Endothelial cell of umbilical vein (primary cell): ENCODE measurements at regions not wholly inside any gene's neighbourhood (a gene's known extent, or its start where the extent isn't known, plus 50 kb on each side); places are given as distances from the start of the nearest gene placed in this dataset.

Experiments
- BruUV-seq: library from RNA; stranded (reverse); fragments of 400-500 nt; replicated peaks from 2 replicates; lab custom pipeline; 2021; lab: Mats Ljungman, UMichigan
- CTCF ChIA-PET: fragments of 300-600, 350-600 bp; sonication (Branson Sonifier 250); formaldehyde crosslinking; loops from one replicate; lab custom pipeline; 2021; ENCODE audit warnings: antibody characterized with exemption, inconsistent platforms; lab: Charles Lee
- POLR2A ChIA-PET: fragments of 300-600, 350-600 bp; sonication (Branson Sonifier 250); formaldehyde crosslinking; loops from one replicate; lab custom pipeline; 2021; ENCODE audit warnings: antibody characterized with exemption, inconsistent platforms; lab: Charles Lee
- DNase-seq: peaks from one replicate; pipeline ENCODE4 v3.0.0-alpha.2; 2011; ENCODE audit warnings: low read depth, low spot score
- FAIRE-seq: peaks from 2 replicates; lab custom pipeline; 2011; peaks lifted over from hg19 to GRCh38; lab: Jason Lieb, UNC
- H2AFZ ChIP-seq: 2 replicates; pipeline ENCODE4 v1.6.0; 2012; ENCODE audit warnings: low read depth, low read length, control low read depth, inconsistent platforms
- H3K27ac ChIP-seq: 2 replicates; pipeline ENCODE4 v1.5.1; 2011; ENCODE audit warnings: low read depth, mild to moderate bottlenecking, control low read depth, low read length, moderate library complexity; ENCODE audit not compliant: insufficient read depth
- H3K27me3 ChIP-seq, 2 experiments: 2 replicates each; pipeline versions ENCODE4 v1.6.0 to v1.6.1; 2011; ENCODE audit warnings: low read length in 2 of 2, mixed read lengths in 1 of 2; ENCODE audit not compliant: control insufficient read depth in 2 of 2, insufficient read depth in 2 of 2
- H3K36me3 ChIP-seq, 2 experiments: 2 replicates in 1 of 2; 3 replicates in 1 of 2; pipeline ENCODE4 v1.5.1; 2011; ENCODE audit warnings: low read length in 2 of 2, mild to moderate bottlenecking in 1 of 2, moderate library complexity in 1 of 2; ENCODE audit not compliant: control insufficient read depth in 2 of 2, insufficient read depth in 2 of 2; ENCODE audit errors: extremely low read depth in 1 of 2
- H3K4me1 ChIP-seq: 3 replicates; pipeline ENCODE4 v1.5.1; 2011; ENCODE audit warnings: mild to moderate bottlenecking, low read length; ENCODE audit not compliant: control insufficient read depth, insufficient read depth; ENCODE audit errors: extremely low read depth
- H3K4me2 ChIP-seq: 2 replicates; pipeline ENCODE4 v1.6.1; 2011; ENCODE audit warnings: low read length, control low read depth, mixed read lengths; ENCODE audit not compliant: insufficient read depth
- H3K4me3 ChIP-seq, 3 experiments: fragments of 200-600 bp in 1 of 3; sonication (generic), shearing (Covaris generic) in 1 of 3; replicated peaks in 1 of 3; 2 replicates each; pipeline ENCODE4 v1.5.1; 2011 to 2016; ENCODE audit warnings: control low read depth in 3 of 3, low read length in 3 of 3, mild to moderate bottlenecking in 2 of 3, inconsistent platforms in 1 of 3, low read depth in 1 of 3, moderate library complexity in 1 of 3; ENCODE audit not compliant: insufficient read depth in 1 of 3
- H3K79me2 ChIP-seq: 2 replicates; pipeline ENCODE4 v1.6.0; 2012; ENCODE audit warnings: low read length, inconsistent platforms; ENCODE audit not compliant: control insufficient read depth, insufficient read depth
- H3K9ac ChIP-seq: replicated peaks from 2 replicates; pipeline ENCODE3; 2011; ENCODE audit warnings: low read length, control low read depth; ENCODE audit not compliant: insufficient read depth; ENCODE audit errors: extremely low read depth
- H3K9me1 ChIP-seq: replicated peaks from 3 replicates; pipeline ENCODE4 v1.6.0; 2011; ENCODE audit warnings: mild to moderate bottlenecking, low read length; ENCODE audit not compliant: control insufficient read depth, insufficient read depth; ENCODE audit errors: extremely low read depth
- H3K9me3 ChIP-seq: replicated peaks from 2 replicates; pipeline ENCODE4 v1.5.1; 2012; ENCODE audit warnings: low read length, inconsistent platforms; ENCODE audit not compliant: control insufficient read depth, insufficient read depth
- H4K20me1 ChIP-seq: replicated peaks from 2 replicates; pipeline ENCODE3; 2011; ENCODE audit warnings: mild to moderate bottlenecking, low read length; ENCODE audit not compliant: control insufficient read depth, insufficient read depth; ENCODE audit errors: extremely low read depth
- EZH2 ChIP-seq: IDR thresholded peaks from 2 replicates; pipeline ENCODE4 v1.6.1; 2012; ENCODE audit warnings: borderline replicate concordance, low read depth, mild to moderate bottlenecking, moderate library complexity, low read length, inconsistent platforms; ENCODE audit not compliant: severe bottlenecking
- FOS ChIP-seq: IDR thresholded peaks from 2 replicates; pipeline ENCODE4 v1.6.1; 2011; ENCODE audit warnings: mild to moderate bottlenecking, low read length, moderate library complexity, borderline replicate concordance; ENCODE audit not compliant: insufficient read depth
- GATA2 ChIP-seq: IDR thresholded peaks from 2 replicates; pipeline ENCODE4 v1.7.0; 2011; ENCODE audit warnings: low read depth, mild to moderate bottlenecking, moderate library complexity, mixed read lengths, low read length; ENCODE audit not compliant: insufficient read length, insufficient read depth
- JUN ChIP-seq: IDR thresholded peaks from 2 replicates; pipeline ENCODE4 v1.6.1; 2011; ENCODE audit warnings: borderline replicate concordance, low read depth; ENCODE audit not compliant: insufficient read length, insufficient read depth
- MYC ChIP-seq: IDR thresholded peaks from one replicate; pipeline ENCODE4 v1.6.1; 2011; ENCODE audit warnings: mild to moderate bottlenecking, low read depth, low read length
- POLR2A ChIP-seq: IDR thresholded peaks from 2 replicates; pipeline ENCODE4 v1.6.1; 2012; ENCODE audit warnings: low read depth, mild to moderate bottlenecking, control low read depth, low read length
- POLR2AphosphoS5 ChIP-seq: IDR thresholded peaks from 2 replicates; pipeline ENCODE4 v1.6.1; 2012; ENCODE audit warnings: low read depth, mild to moderate bottlenecking, control low read depth, low read length, moderate library complexity; ENCODE audit not compliant: insufficient read depth
- dilution Hi-C: fragments of 300-500 bp; cut with MboI; formaldehyde crosslinking; loops from one replicate; pipeline ENCODE4 v1.15.0; 2019; ENCODE audit warnings: low sequenced_read_pairs; ENCODE audit not compliant: extremely low pct_ligation_motif_present
- intact Hi-C: fragments of 100-400 bp; cut with micrococcal nuclease; formaldehyde crosslinking; loops from one replicate; pipeline ENCODE4 v1.10.0; 2022
- TF ChIP-seq, protein P1 (sequence below): IDR thresholded peaks from 2 replicates; pipeline ENCODE4 v1.6.1; 2011; ENCODE audit not compliant: insufficient read depth, insufficient read length
- TF ChIP-seq, protein P2 (sequence below), 2 donors: IDR thresholded peaks; 1 replicate in 1 of 2; 2 replicates in 1 of 2; pipeline ENCODE4 v1.5.1; 2011; ENCODE audit warnings: low read length in 2 of 2, mild to moderate bottlenecking in 2 of 2, moderate library complexity in 2 of 2, control low read depth in 1 of 2, inconsistent platforms in 1 of 2, low read depth in 1 of 2; ENCODE audit not compliant: insufficient read depth in 1 of 2; ENCODE audit errors: extremely low read depth in 1 of 2

DNA sequence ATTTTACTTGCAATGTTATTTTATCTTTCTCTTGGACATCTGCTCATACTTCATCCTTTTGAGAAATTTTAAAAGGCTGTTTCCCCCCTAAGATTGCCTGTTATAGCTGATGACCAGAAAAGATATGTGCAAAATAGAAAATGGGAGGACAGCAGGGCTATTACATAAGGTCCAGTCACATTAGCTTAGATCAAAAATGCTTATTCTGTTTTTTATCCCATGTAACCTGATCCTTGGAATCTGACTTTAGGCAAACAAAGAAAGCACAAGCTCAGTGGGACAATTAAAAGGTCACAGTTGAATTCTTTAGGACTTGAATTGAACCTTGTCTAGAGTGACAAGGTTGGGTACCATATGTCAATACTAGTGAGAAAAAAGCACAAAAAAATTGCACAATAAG lies 65.1 kb upstream of the TRHDE start:
- Histone ChIP-seq H3K79me2 (no peaks in the 10 kb centered on the region), H3K27ac (no peak overlapping the region), H4K20me1 (no peaks in the 10 kb centered on the region), H3K9ac (no peak overlapping the region), H3K4me3 (no peak overlapping the region), H3K4me2 (no peak overlapping the region), H3K4me1 (no peaks in the 10 kb centered on the region), H3K27me3 (no peaks in the 10 kb centered on the region), H3K9me3 (peaks cover 2% of the 10 kb centered on the region), H3K9me1 (no peaks in the 10 kb centered on the region), H3K36me3 (no peaks in the 10 kb centered on the region), H2AFZ (no peak overlapping the region)
- ChIA-PET POLR2A (no interaction called here), CTCF (no interaction called here)
- dilution Hi-C loops: no loop called here
- DNase-seq: no peak
- no peak for FAIRE-seq
- BruUV-seq: no TSS peak
- intact Hi-C loops: no loop called here
- no peak for TF ChIP-seq GATA2
- TF ChIP-seq, protein P1, sequence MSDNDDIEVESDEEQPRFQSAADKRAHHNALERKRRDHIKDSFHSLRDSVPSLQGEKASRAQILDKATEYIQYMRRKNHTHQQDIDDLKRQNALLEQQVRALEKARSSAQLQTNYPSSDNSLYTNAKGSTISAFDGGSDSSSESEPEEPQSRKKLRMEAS: no peak
- TF ChIP-seq MYC: no peak
- TF ChIP-seq, protein P2, sequence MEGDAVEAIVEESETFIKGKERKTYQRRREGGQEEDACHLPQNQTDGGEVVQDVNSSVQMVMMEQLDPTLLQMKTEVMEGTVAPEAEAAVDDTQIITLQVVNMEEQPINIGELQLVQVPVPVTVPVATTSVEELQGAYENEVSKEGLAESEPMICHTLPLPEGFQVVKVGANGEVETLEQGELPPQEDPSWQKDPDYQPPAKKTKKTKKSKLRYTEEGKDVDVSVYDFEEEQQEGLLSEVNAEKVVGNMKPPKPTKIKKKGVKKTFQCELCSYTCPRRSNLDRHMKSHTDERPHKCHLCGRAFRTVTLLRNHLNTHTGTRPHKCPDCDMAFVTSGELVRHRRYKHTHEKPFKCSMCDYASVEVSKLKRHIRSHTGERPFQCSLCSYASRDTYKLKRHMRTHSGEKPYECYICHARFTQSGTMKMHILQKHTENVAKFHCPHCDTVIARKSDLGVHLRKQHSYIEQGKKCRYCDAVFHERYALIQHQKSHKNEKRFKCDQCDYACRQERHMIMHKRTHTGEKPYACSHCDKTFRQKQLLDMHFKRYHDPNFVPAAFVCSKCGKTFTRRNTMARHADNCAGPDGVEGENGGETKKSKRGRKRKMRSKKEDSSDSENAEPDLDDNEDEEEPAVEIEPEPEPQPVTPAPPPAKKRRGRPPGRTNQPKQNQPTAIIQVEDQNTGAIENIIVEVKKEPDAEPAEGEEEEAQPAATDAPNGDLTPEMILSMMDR (IDR thresholded peaks at IDR 0.05; ENCODE audit: extremely low read depth in 1 of 2, insufficient read depth in 1 of 2, low read depth in 1 of 2, low read length in 2 of 2): no peak
- no peak for TF ChIP-seq POLR2AphosphoS5
- no peak for TF ChIP-seq EZH2
- no peak for TF ChIP-seq JUN
- no peak for TF ChIP-seq FOS
- TF ChIP-seq POLR2A: no peak
